ENCODE measurements at regions not wholly inside any gene's neighbourhood (a gene's known extent, or its start where the extent isn't known, plus 50 kb on each side); places are given as distances from the start of the nearest gene placed in this dataset.

DNA sequence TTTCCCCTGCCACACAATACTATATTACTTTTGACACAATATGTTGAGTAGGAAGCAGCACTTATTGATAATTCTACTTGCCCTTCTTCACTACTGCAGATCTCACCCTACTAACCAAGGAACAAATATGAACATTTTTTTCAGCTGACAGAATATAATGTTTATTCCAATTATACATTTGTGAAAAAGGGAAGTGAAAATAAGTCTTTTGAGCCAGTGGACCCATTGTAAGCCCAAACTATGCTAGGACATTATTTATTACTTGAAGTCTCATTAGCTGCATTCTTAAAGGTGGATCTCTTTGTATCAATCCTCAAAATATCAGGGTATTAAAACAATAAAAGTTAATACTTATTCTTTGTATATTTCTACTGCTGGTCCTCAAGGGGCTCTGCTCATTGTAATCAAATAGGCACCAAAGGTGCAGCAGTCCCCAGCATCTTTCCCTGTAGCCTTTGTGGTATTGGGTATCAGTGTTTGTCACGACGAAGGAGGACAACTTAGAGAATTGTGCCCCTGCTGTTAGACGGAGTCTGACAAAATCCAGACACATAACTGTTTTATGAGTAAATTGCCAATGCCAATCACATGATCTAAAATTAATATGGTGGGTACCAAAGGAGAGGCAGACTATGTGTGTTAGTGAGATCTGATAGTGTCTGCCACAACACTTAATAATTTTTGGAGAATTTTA is 453.5 kb upstream of the CDH9 start:
- in situ Hi-C loops (cut with MboI; ENCODE audit: low sequenced_read_pairs, unreplicated experiment): no loop called here
- DNase-seq (ENCODE audit: low spot score): no peak
- TF ChIP-seq, protein P1, sequence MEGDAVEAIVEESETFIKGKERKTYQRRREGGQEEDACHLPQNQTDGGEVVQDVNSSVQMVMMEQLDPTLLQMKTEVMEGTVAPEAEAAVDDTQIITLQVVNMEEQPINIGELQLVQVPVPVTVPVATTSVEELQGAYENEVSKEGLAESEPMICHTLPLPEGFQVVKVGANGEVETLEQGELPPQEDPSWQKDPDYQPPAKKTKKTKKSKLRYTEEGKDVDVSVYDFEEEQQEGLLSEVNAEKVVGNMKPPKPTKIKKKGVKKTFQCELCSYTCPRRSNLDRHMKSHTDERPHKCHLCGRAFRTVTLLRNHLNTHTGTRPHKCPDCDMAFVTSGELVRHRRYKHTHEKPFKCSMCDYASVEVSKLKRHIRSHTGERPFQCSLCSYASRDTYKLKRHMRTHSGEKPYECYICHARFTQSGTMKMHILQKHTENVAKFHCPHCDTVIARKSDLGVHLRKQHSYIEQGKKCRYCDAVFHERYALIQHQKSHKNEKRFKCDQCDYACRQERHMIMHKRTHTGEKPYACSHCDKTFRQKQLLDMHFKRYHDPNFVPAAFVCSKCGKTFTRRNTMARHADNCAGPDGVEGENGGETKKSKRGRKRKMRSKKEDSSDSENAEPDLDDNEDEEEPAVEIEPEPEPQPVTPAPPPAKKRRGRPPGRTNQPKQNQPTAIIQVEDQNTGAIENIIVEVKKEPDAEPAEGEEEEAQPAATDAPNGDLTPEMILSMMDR (IDR thresholded peaks at IDR 0.05; ENCODE audit: borderline replicate concordance, control extremely low read depth, extremely low read depth, insufficient read depth, missing control alignments): no peak

DNA sequence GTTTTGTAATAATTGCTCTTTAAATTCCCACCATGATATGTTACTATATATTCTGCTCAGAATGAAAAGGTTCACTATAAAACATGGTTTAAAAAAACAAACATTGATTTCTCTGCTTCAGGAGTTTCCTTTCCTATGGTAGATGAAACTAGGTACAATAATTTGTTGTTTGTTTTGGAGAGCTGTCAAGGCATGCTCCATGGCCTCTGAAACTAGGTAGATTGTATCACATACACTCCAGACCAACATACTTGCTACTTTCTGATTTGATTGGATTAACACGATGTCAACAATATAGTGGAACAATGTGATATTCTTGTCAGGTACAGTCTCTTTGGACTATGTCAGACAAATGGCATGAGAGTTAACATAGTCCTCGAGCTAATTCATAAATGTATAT is 452.7 kb upstream of the CDH9 start:
- TF ChIP-seq, protein P1 (IDR thresholded peaks at IDR 0.05; ENCODE audit: borderline replicate concordance, control extremely low read depth, extremely low read depth, insufficient read depth, missing control alignments): no peak
- DNase-seq (ENCODE audit: low spot score): no peak
- in situ Hi-C loops (cut with MboI; ENCODE audit: low sequenced_read_pairs, unreplicated experiment): no loop called here

DNA sequence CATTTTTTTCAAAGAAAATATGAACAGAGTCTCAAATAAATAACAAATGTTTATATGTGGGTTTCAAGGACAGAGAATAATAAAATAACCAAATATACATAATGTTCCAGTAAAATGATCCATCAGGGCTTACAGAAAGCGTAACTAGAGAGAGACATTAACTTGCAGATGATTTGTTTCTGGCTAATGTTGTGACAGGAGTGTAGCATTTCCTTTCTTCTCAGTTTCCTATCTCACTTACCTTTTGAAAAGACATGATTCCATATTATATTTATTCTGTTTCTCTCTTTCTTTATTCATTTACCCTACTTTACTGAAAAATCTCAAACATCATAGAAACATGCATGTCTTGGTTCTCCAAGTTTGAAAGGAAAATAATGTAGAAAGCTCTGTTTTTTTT is 451.3 kb upstream of the CDH9 start:
- in situ Hi-C loops (cut with MboI; ENCODE audit: low sequenced_read_pairs, unreplicated experiment): no loop called here
- TF ChIP-seq, protein P1 (IDR thresholded peaks at IDR 0.05; ENCODE audit: borderline replicate concordance, control extremely low read depth, extremely low read depth, insufficient read depth, missing control alignments): no peak

DNA sequence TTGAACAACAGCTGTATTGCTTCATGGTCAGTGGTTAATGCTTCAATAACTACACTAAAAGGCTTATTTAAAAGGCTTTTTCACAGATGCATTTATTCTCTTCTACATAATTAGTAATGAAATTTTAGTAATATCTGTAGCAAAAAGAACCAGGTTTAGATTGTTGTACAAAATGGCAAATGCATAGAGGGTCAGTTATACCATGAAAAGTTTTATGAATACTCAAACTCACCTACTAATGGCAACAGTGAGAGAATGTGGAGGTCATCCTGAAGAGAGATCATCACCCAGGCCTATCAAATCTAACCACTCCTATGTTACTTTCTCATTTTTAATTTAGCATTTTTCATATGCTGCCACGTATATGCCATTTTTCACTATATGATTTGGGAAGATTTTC is 444.3 kb upstream of the CDH9 start:
- no peak for DNase-seq (ENCODE audit: low spot score)
- TF ChIP-seq, protein P1 (IDR thresholded peaks at IDR 0.05; ENCODE audit: borderline replicate concordance, control extremely low read depth, extremely low read depth, insufficient read depth, missing control alignments): no peak
- in situ Hi-C loops (cut with MboI; ENCODE audit: low sequenced_read_pairs, unreplicated experiment): no loop called here

More for the DNA sequence above, 451.3 kb upstream of the CDH9 start:
- DNase-seq (ENCODE audit: low spot score): no peak

DNA sequence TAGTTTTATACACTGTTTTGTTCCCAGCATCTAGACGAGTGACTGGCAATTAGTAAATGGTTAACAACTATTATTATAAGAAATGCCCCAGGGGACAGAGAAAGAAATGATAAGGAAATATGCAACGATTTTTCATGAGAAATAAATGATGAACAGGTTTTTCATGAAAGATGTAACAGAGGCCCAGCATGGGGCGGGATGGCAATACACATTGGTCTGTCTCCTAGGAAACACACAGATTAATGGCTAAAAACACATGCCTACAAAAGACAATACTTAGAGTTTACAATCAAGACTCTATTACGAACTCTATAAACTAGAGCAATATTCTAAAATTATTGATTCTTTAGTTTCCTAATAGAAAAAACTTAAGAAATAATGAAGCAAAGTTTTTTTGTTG is 441.5 kb upstream of the CDH9 start:
- TF ChIP-seq, protein P1 (IDR thresholded peaks at IDR 0.05; ENCODE audit: borderline replicate concordance, control extremely low read depth, extremely low read depth, insufficient read depth, missing control alignments): no peak
- in situ Hi-C loops (cut with MboI; ENCODE audit: low sequenced_read_pairs, unreplicated experiment): no loop called here
- DNase-seq (ENCODE audit: low spot score): no peak

DNA sequence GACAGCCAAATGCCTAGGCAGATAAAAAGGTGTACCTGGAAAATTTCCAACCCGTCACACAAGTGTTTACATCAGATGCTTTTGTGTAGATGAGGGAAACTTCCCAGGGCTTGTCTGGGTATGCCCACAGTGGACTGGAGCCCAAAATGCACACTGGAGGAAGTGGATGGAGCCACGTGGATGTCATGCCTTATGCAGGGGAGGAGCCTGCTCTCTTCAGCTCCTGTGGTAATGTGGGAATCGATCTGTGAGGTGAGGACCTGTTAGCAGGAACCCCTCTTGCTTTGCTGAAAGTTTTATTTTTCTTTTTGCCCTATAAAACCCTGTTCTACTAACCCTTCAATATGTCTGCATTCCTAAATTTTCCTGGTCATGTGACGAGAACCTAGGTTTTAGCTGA is 439.2 kb upstream of the CDH9 start:
- no peak for DNase-seq (ENCODE audit: low spot score)
- in situ Hi-C loops (cut with MboI; ENCODE audit: low sequenced_read_pairs, unreplicated experiment): no loop called here
- TF ChIP-seq, protein P1 (IDR thresholded peaks at IDR 0.05; ENCODE audit: borderline replicate concordance, control extremely low read depth, extremely low read depth, insufficient read depth, missing control alignments): no peak

All from GM13976 (cell line).